Trophoblast cell (in vitro differentiated cells and primary cell): ENCODE measurements at regions not wholly inside any gene's neighbourhood (a gene's known extent, or its start where the extent isn't known, plus 50 kb on each side); places are given as distances from the start of the nearest gene placed in this dataset.

Experiments used
- DNase-seq, 2 donors: peaks; one replicate each; pipeline ENCODE4 v3.0.0-alpha.2; 2016
- H2AFZ ChIP-seq: 2 replicates; pipeline ENCODE4 v1.6.1; 2013; ENCODE audit warnings: low read length, moderate library complexity, mild to moderate bottlenecking; ENCODE audit not compliant: insufficient read depth, poor library complexity
- H2AK5ac ChIP-seq: 2 replicates; pipeline ENCODE4 v1.6.1; 2013; ENCODE audit warnings: mild to moderate bottlenecking, low read length
- H2BK120ac ChIP-seq: 2 replicates; pipeline ENCODE4 v1.6.1; 2013; ENCODE audit warnings: low read length, mild to moderate bottlenecking, moderate library complexity; ENCODE audit not compliant: insufficient read depth, poor library complexity
- H2BK12ac ChIP-seq: 2 replicates; pipeline ENCODE4 v1.6.1; 2013; ENCODE audit warnings: mild to moderate bottlenecking, low read length, moderate library complexity
- H2BK5ac ChIP-seq: 2 replicates; pipeline ENCODE4 v1.6.1; 2013; ENCODE audit warnings: low read length, low read depth, moderate library complexity, mild to moderate bottlenecking; ENCODE audit not compliant: poor library complexity
- H3K14ac ChIP-seq: 2 replicates; pipeline ENCODE4 v1.6.1; 2013; ENCODE audit warnings: mild to moderate bottlenecking, low read length
- H3K18ac ChIP-seq: 2 replicates; pipeline ENCODE4 v1.6.1; 2013; ENCODE audit warnings: mild to moderate bottlenecking, low read length
- H3K23ac ChIP-seq: 2 replicates; pipeline ENCODE4 v1.6.1; 2013; ENCODE audit warnings: low read length
- H3K27ac ChIP-seq: 2 replicates; pipeline ENCODE4 v1.5.1; 2013; ENCODE audit warnings: low read depth, mild to moderate bottlenecking, inconsistent platforms, low read length, moderate library complexity
- H3K27me3 ChIP-seq: 2 replicates; pipeline ENCODE4 v1.6.1; 2013; ENCODE audit warnings: inconsistent platforms, mild to moderate bottlenecking, low read length, moderate library complexity; ENCODE audit not compliant: insufficient read depth
- H3K36me3 ChIP-seq, 2 experiments: 1 replicate in 1 of 2; 2 replicates in 1 of 2; pipeline ENCODE4 v1.6.1; 2013; ENCODE audit warnings: low read length in 2 of 2, mild to moderate bottlenecking in 2 of 2, moderate library complexity in 1 of 2; ENCODE audit not compliant: insufficient read depth in 2 of 2, control insufficient read depth in 1 of 2
- H3K4ac ChIP-seq: 2 replicates; pipeline ENCODE4 v1.6.1; 2013; ENCODE audit warnings: low read depth, mild to moderate bottlenecking, low read length, moderate library complexity
- H3K4me1 ChIP-seq, 2 experiments: 1 replicate in 1 of 2; 2 replicates in 1 of 2; pipeline ENCODE4 v1.6.1; 2013; ENCODE audit warnings: low read length in 2 of 2, mild to moderate bottlenecking in 2 of 2, moderate library complexity in 1 of 2; ENCODE audit not compliant: insufficient read depth in 2 of 2, control insufficient read depth in 1 of 2
- H3K4me2 ChIP-seq: 2 replicates; pipeline ENCODE4 v1.6.1; 2013; ENCODE audit warnings: inconsistent platforms, mild to moderate bottlenecking, low read length, moderate library complexity
- H3K4me3 ChIP-seq: 2 replicates; pipeline ENCODE4 v1.5.1; 2013; ENCODE audit warnings: mild to moderate bottlenecking, low read depth, low read length, inconsistent platforms
- H3K79me1 ChIP-seq: one replicate; pipeline ENCODE4 v1.6.1; 2013; ENCODE audit warnings: low read length
- H3K79me2 ChIP-seq: 2 replicates; pipeline ENCODE4 v1.6.1; 2013; ENCODE audit warnings: low read length, mild to moderate bottlenecking; ENCODE audit not compliant: control insufficient read depth, insufficient read depth, poor library complexity
- H3K9ac ChIP-seq: 2 replicates; pipeline ENCODE4 v1.6.1; 2013; ENCODE audit warnings: mild to moderate bottlenecking, low read length
- H3K9me3 ChIP-seq: 2 replicates; pipeline ENCODE4 v1.6.1; 2013; ENCODE audit warnings: low read depth, mild to moderate bottlenecking, control low read depth, inconsistent platforms, low read length; ENCODE audit not compliant: insufficient read depth
- H4K12ac ChIP-seq: 2 replicates; pipeline ENCODE4 v1.6.1; 2013; ENCODE audit warnings: low read depth, mild to moderate bottlenecking, low read length, moderate library complexity
- H4K8ac ChIP-seq: 2 replicates; pipeline ENCODE4 v1.6.1; 2013; ENCODE audit warnings: low read depth, mild to moderate bottlenecking, low read length, moderate library complexity
- H4K91ac ChIP-seq: one replicate; pipeline ENCODE4 v1.6.1; 2013; ENCODE audit warnings: low read depth, mild to moderate bottlenecking, low read length, moderate library complexity
- WGBS: extraction: QIAGEN DNeasy Blood & Tissue Kit; methylation state at CpG from one replicate; pipeline ENCODE4 v1.1.7; 2013; ENCODE audit warnings: missing lambda C conversion rate; ENCODE audit not compliant: insufficient read length, insufficient coverage; ENCODE audit errors: extremely low coverage; 5-methylcytosine and 5-hydroxymethylcytosine counted together

DNA sequence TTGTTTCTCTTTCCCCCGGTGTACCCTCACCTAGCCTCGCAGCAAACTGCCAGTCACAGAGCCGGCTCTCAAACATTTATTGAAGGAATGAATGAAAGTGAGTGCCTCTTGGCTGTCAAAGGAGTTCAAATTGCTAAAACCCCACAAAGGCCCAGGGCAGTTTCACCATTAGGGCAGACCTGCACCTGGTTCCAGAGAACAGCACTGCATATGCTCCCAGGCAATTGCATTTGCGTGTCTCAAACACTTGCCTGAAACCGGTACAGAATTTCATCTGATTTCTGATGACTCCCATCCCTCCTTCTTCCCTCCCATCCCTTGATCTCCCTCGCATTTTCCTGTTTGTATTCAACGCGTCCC, 165.6 kb upstream of the ZNF462 start:
- H3K4me2 ChIP-seq: no peak overlapping the region
- peak overlapping the region; percentile 22 for H4K8ac ChIP-seq
- no peak overlapping the region for H3K23ac ChIP-seq
- H3K27ac ChIP-seq: peak overlapping the region; percentile 20
- H3K9ac ChIP-seq: no peak overlapping the region
- no peak for DNase-seq
- H2BK5ac ChIP-seq: peak overlapping the region; percentile 57
- no peak overlapping the region for H4K91ac ChIP-seq
- H3K9me3 ChIP-seq: no peaks in the 10 kb centered on the region
- peaks cover 10% of the 10 kb centered on the region for H3K79me1 ChIP-seq
- H3K79me2 ChIP-seq: peaks cover 2% of the 10 kb centered on the region
- peaks cover 10 to 14% of the 10 kb centered on the region in 2 experiments for H3K4me1 ChIP-seq
- no peak overlapping the region for H3K4ac ChIP-seq
- no peak overlapping the region for H2AK5ac ChIP-seq
- H3K27me3 ChIP-seq: no peaks in the 10 kb centered on the region
- H2AFZ ChIP-seq: peak overlapping the region; percentile 17
- H3K4me3 ChIP-seq: no peak overlapping the region
- H3K36me3 ChIP-seq: no peaks in the 10 kb centered on the region
- H2BK12ac ChIP-seq: peak overlapping the region; percentile 34
- no peak overlapping the region for H4K12ac ChIP-seq
- no peak overlapping the region for H3K18ac ChIP-seq
- peak overlapping the region; percentile 31 for H2BK120ac ChIP-seq
- H3K14ac ChIP-seq: peak overlapping the region; percentile 31
- WGBS: no CpG with 5 or more reads among the region's 8 CpGs

DNA sequence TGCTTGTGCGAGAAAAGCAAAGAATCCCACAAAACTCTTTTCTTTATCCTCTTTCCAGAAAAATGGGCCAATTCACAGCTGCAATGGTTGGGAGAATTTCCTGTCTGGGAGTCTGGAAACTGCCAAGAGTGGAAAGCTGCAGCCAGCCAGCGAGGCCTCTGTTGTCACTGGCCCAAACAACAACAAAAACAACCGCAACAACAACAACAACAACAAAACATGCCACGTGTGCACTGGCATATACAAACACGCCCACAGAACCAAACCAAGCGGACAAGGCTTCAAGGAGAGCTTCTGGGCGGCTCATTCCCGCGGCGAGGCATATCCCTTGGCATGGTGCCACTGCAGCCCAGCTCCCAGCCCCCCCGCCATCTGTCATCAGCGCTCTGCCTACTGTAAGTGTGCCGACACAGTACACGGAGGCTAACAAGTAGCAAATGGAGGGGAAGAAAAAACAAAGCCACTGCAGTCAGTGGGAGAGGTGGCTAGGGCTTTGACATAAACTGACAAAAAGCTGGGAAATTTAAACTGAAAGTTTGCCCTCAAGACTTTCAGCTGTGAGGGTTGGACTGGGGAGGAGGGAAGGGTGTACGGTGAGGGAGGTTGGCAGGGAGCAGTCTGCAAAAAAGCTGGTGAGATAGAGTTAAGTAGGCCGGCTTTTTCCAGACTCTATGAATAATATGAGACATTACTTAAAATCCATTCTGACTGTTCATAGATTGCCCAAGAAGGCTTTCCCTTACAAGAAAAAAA, 165.0 kb upstream of the ZNF462 start:
- no peaks in the 10 kb centered on the region for H3K36me3 ChIP-seq
- peak overlapping the region; percentile 78 for H2BK120ac ChIP-seq
- peak overlapping the region; percentile 85 for H2BK12ac ChIP-seq
- H3K23ac ChIP-seq: no peak overlapping the region
- H2AFZ ChIP-seq: peak overlapping the region; percentile 60
- DNase-seq: peak; percentile 32 to 73
- no CpG with 5 or more reads among the region's 16 CpGs for WGBS
- H3K79me2 ChIP-seq: peaks cover 2% of the 10 kb centered on the region
- peak overlapping the region; percentile 18 for H3K18ac ChIP-seq
- H3K4ac ChIP-seq: peak overlapping the region; percentile 16
- peak overlapping the region; percentile 20 for H3K27ac ChIP-seq
- peak overlapping the region; percentile 79 for H3K14ac ChIP-seq
- no peaks in the 10 kb centered on the region for H3K27me3 ChIP-seq
- no peak overlapping the region for H3K4me3 ChIP-seq
- H4K8ac ChIP-seq: no peak overlapping the region
- H3K79me1 ChIP-seq: peaks cover 10% of the 10 kb centered on the region
- peak overlapping the region; percentile 69 for H4K91ac ChIP-seq
- peak overlapping the region; percentile 79 for H2AK5ac ChIP-seq
- H3K4me2 ChIP-seq: no peak overlapping the region
- no peak overlapping the region for H3K9ac ChIP-seq
- H3K4me1 ChIP-seq: peaks cover 8% of the 10 kb centered on the region in 2 experiments
- peak overlapping the region; percentile 14 for H4K12ac ChIP-seq
- peak overlapping the region; percentile 64 for H2BK5ac ChIP-seq
- no peaks in the 10 kb centered on the region for H3K9me3 ChIP-seq

DNA sequence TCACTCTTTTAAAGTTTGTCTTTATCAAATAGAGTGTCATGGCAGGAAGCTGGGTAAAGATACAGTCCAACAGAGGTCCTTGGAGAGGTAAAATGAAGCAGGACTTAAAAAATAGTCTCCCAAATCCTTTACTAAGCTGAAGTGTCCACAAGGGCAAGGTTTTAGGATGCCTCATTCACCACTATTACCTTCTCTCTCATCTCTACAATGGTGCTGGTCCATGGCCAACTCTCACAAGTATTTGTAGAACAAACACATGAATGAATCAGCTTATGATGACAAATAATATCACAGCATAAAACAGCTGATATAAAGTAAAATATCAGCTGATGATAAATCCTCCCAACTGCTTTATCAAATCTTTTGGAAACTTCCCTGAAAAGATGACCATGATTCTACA, 162.3 kb upstream of the ZNF462 start:
- Histone ChIP-seq H2AFZ (no peak overlapping the region), H3K79me1 (peaks cover 10% of the 10 kb centered on the region), H3K4me1 (peaks cover 7% of the 10 kb centered on the region in 2 experiments), H3K4me3 (no peak overlapping the region), H4K8ac (no peak overlapping the region), H4K12ac (no peak overlapping the region), H3K79me2 (peaks cover 2% of the 10 kb centered on the region), H2AK5ac (no peak overlapping the region), H3K18ac (no peak overlapping the region), H3K23ac (no peak overlapping the region), H3K27me3 (no peaks in the 10 kb centered on the region), H3K9ac (no peak overlapping the region), H3K4me2 (no peak overlapping the region), H3K36me3 (no peaks in the 10 kb centered on the region), H3K9me3 (no peaks in the 10 kb centered on the region), H3K27ac (no peak overlapping the region), H2BK5ac (no peak overlapping the region), H3K14ac (no peak overlapping the region), H2BK12ac (no peak overlapping the region), H4K91ac (no peak overlapping the region), H2BK120ac (no peak overlapping the region), H3K4ac (no peak overlapping the region)
- no peak for DNase-seq

DNA sequence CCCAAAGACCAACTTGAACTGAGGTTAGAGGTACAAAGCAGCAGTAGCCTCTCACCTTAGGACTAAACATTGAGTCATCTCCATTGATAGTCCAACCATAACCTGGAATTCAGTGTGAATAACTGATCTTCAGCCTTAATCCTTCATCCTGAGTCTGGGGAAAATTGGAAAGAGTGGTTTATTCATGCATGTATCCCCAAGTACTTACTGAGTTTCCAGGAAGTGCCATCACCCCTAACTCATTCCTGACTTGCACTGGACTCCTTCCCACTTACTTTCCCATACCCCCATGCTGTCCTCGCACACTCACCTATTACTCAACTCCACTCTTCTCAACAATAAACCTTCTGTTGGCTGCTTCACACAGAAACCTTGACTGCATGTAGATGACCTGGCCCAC, 161.4 kb upstream of the ZNF462 start:
- Histone ChIP-seq H3K23ac (no peak overlapping the region), H3K18ac (no peak overlapping the region), H3K27ac (no peak overlapping the region), H2AK5ac (no peak overlapping the region), H2BK12ac (no peak overlapping the region), H3K79me1 (peaks cover 9% of the 10 kb centered on the region), H3K4me3 (no peak overlapping the region), H4K8ac (no peak overlapping the region), H2BK120ac (no peak overlapping the region), H3K9me3 (no peaks in the 10 kb centered on the region), H2BK5ac (no peak overlapping the region), H3K79me2 (peaks cover 2% of the 10 kb centered on the region), H3K36me3 (no peaks in the 10 kb centered on the region), H3K4ac (no peak overlapping the region), H4K12ac (no peak overlapping the region), H3K14ac (no peak overlapping the region), H3K9ac (no peak overlapping the region), H2AFZ (no peak overlapping the region), H4K91ac (no peak overlapping the region), H3K27me3 (no peaks in the 10 kb centered on the region), H3K4me2 (no peak overlapping the region), H3K4me1 (peaks cover 7% of the 10 kb centered on the region in 2 experiments)
- DNase-seq: no peak
- WGBS: 100% methylated on average over 1 of the region's 1 CpG
